ENCODE measurements at regions not wholly inside any gene's neighbourhood (a gene's known extent, or its start where the extent isn't known, plus 50 kb on each side); places are given as distances from the start of the nearest gene placed in this dataset.

DNA sequence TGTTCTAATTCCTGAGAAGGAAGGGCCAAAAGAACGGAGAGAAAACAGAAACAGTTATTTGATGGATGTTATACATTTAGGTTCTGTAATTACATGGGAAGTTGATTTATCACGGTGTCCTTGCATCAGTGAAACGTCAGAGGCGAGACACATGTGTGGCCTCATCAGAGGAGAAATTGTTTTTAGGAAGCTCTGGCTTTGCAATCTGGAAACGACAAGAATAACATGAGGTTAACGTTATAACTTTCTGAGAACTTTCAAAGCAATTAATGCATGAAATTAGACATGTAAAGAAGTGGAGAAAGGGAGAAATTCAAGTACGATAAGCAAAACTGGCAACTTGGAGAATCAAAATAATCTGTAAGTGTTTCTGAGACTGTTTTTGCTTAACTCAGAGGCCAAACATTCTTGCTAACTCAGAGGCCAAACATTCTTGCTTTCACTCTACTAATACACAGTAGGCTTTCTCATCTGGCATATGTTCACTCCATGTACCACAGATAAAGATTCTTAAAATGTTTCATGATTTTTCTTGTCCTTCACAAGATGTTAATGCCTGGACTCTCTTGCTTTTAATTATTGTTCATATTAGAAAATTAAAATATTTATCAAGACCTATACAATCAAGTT lies 933.0 kb downstream of the TLE4 start:
- no peak overlapping the region for H3K9ac ChIP-seq (ENCODE audit: insufficient read depth in 1 of 2, low read depth in 2 of 2, low read length in 2 of 2)
- H3K4me3 ChIP-seq = no peak overlapping the region
- no peak for ATAC-seq
- FAIRE-seq = no peak
- no peaks in the 10 kb centered on the region for H3K9me1 ChIP-seq (ENCODE audit: control insufficient read depth, insufficient read depth, low read length)
- H3K27ac ChIP-seq (ENCODE audit: extremely low read depth, low read depth, low read length) = no peak overlapping the region
- CTCF ChIA-PET (ENCODE audit: low intra/inter-chr PET ratio) = no interaction called here
- in situ Hi-C loops (cut with MboI) (no loop called here), intact Hi-C loops (cut with micrococcal nuclease) (no loop called here)
- no peaks in the 10 kb centered on the region for H3K36me3 ChIP-seq (ENCODE audit: control insufficient read depth, insufficient read depth, low read length)
- H4K20me1 ChIP-seq (replicated peaks; ENCODE audit: control insufficient read depth, insufficient read depth, low read length) = no peaks in the 10 kb centered on the region
- H3K4me1 ChIP-seq (replicated peaks in 1 of 2; ENCODE audit: control insufficient read depth in 2 of 2, insufficient read depth in 2 of 2, low read length in 2 of 2) = no peaks in the 10 kb centered on the region
- H3K4me2 ChIP-seq (ENCODE audit: insufficient read depth, low read length) = no peak overlapping the region
- no peaks in the 10 kb centered on the region for H3K27me3 ChIP-seq (ENCODE audit: control insufficient read depth in 2 of 2, insufficient read depth in 2 of 2, low read length in 2 of 2)
- BruUV-seq (replicated peaks) = no TSS peak
- WGBS (ENCODE audit: insufficient coverage, low coverage, missing lambda C conversion rate) = 0% methylated on average over 5 of the region's 7 CpGs
- POLR2A ChIA-PET = no interaction called here
- H3K79me2 ChIP-seq (ENCODE audit: control insufficient read depth, insufficient read depth, low read length) = no peaks in the 10 kb centered on the region
- no peaks in the 10 kb centered on the region for H3K9me3 ChIP-seq (replicated peaks; ENCODE audit: control insufficient read depth, insufficient read depth, low read depth, low read length)
- no peak overlapping the region for H2AFZ ChIP-seq (ENCODE audit: low read depth, low read length)
- DNase-seq (ENCODE audit: extremely low read depth in 1 of 4, low spot score in 3 of 4) = no peak
- no peak for TF ChIP-seq SOX6 (IDR thresholded peaks at IDR 0.05)
- no peak for TF ChIP-seq TFAM (CRISPR knock-in tag; conservative IDR thresholded peaks at IDR 0.05)
- TF ChIP-seq, protein P1, sequence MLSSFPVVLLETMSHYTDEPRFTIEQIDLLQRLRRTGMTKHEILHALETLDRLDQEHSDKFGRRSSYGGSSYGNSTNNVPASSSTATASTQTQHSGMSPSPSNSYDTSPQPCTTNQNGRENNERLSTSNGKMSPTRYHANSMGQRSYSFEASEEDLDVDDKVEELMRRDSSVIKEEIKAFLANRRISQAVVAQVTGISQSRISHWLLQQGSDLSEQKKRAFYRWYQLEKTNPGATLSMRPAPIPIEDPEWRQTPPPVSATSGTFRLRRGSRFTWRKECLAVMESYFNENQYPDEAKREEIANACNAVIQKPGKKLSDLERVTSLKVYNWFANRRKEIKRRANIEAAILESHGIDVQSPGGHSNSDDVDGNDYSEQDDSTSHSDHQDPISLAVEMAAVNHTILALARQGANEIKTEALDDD (IDR thresholded peaks at IDR 0.05) = no peak
- TF ChIP-seq HNRNPLL (IDR thresholded peaks at IDR 0.05; ENCODE audit: low read depth, low read length, poor library complexity, severe bottlenecking) = no peak
- TF ChIP-seq STAT5A (IDR thresholded peaks at IDR 0.05; ENCODE audit: borderline replicate concordance, low read length) = no peak
- no peak for TF ChIP-seq ZNF174 (CRISPR knock-in tag; IDR thresholded peaks at IDR 0.05)
- TF ChIP-seq, protein P2, sequence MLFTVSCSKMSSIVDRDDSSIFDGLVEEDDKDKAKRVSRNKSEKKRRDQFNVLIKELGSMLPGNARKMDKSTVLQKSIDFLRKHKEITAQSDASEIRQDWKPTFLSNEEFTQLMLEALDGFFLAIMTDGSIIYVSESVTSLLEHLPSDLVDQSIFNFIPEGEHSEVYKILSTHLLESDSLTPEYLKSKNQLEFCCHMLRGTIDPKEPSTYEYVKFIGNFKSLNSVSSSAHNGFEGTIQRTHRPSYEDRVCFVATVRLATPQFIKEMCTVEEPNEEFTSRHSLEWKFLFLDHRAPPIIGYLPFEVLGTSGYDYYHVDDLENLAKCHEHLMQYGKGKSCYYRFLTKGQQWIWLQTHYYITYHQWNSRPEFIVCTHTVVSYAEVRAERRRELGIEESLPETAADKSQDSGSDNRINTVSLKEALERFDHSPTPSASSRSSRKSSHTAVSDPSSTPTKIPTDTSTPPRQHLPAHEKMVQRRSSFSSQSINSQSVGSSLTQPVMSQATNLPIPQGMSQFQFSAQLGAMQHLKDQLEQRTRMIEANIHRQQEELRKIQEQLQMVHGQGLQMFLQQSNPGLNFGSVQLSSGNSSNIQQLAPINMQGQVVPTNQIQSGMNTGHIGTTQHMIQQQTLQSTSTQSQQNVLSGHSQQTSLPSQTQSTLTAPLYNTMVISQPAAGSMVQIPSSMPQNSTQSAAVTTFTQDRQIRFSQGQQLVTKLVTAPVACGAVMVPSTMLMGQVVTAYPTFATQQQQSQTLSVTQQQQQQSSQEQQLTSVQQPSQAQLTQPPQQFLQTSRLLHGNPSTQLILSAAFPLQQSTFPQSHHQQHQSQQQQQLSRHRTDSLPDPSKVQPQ (CRISPR knock-in tag; IDR thresholded peaks at IDR 0.05; ENCODE audit: borderline replicate concordance) = no peak
- no peak for TF ChIP-seq FOXK1 (CRISPR knock-in tag; IDR thresholded peaks at IDR 0.05; ENCODE audit: borderline replicate concordance)
- TF ChIP-seq HES1 (IDR thresholded peaks at IDR 0.05; ENCODE audit: low read depth) = no peak
- TF ChIP-seq NONO (IDR thresholded peaks at IDR 0.05; ENCODE audit: low read depth in 2 of 2, low read length in 1 of 2) = no peak
- TF ChIP-seq TCF3 (CRISPR knock-in tag; IDR thresholded peaks at IDR 0.05) = no peak
- TF ChIP-seq PPARD (CRISPR knock-in tag; IDR thresholded peaks at IDR 0.05) = no peak
- TF ChIP-seq SAP30 (IDR thresholded peaks at IDR 0.05; ENCODE audit: borderline replicate concordance, insufficient read depth, low read depth, low read length, poor library complexity, severe bottlenecking) = no peak
- TF ChIP-seq PHB2 (IDR thresholded peaks at IDR 0.05; ENCODE audit: low read depth) = no peak
- no peak for TF ChIP-seq DIDO1 (tag; IDR thresholded peaks at IDR 0.05; ENCODE audit: low read depth)
- no peak for TF ChIP-seq ETV6 (IDR thresholded peaks at IDR 0.05; ENCODE audit: borderline replicate concordance in 1 of 2, low read depth in 2 of 2, low read length in 1 of 2)
- no peak for TF ChIP-seq ETV6 (CRISPR knock-in tag; IDR thresholded peaks at IDR 0.05; ENCODE audit: borderline replicate concordance)
- TF ChIP-seq RUNX1 (IDR thresholded peaks at IDR 0.05; ENCODE audit: low read depth) = no peak
